Right kidney (tissue), 1 donor: ENCODE measurements at regions not wholly inside any gene's neighbourhood (a gene's known extent, or its start where the extent isn't known, plus 50 kb on each side); places are given as distances from the start of the nearest gene placed in this dataset.
A peak's percentile ranks its signal among the peaks of the same experiment; 100 is the strongest.

Experiments used
- DNase-seq: peaks from one replicate; pipeline ENCODE4 v3.0.0-alpha.2; 2016

DNA sequence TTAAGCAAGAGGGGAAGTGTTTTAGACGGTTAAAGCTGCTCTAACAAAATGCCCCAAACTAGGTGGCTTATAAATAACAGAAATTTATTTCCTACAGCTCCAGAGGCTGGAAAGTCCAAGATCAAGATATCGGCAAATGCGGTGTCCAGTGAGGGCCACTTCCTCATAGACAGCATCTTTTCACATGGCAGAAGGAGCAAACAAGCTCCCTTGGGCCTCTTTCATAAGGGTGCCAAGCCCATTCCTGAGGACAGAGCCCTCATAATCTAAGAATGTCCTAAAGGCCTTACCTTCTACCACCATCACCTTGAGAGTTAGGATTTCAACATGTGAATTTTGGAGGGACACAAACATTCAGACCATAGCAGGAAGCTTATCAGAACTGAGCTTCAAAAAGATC is 57.3 kb upstream of the PPP1CB start:
- DNase-seq, result no peak

DNA sequence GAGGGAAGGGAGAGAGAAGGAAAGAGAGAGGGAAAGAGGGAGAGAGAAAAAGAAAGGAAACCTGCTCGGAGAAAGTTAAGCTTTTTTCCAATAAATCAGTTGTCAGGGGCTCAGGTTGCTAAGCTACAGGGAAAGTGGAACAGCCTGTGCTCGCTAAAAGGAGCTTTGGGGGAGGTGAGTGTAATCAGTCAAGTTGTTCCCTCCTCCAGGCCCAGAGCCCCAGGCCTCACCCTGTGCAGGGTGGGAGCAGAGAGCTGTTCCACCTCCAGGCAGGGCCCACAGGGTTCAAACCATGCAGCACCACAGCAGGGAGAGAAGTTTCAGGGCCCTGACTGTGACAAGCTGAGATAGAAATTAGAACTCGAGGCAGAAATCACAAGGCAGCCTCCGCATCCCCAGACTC is 56.4 kb upstream of the PPP1CB start:
- DNase-seq, result peak; percentile 66

DNA sequence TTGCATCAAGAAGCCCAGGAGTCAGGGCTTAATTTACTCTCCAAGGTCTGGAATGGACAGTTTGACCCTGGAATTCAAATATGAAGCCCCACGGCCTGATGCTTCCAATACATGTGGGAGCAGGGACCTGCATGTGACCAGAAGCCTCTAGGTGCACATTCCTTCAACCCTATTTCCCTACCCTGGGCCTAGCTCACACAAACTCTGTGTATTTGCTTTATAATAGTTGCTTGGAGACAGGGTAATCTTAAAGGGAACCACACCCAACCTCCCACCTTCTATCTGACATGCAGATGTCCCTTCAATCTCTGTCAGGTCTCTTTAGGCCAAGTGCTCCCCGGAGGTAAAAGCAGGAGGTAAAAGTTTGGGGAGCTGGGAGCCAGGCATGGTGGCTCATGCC is 55.4 kb upstream of the PPP1CB start:
- no peak for DNase-seq

DNA sequence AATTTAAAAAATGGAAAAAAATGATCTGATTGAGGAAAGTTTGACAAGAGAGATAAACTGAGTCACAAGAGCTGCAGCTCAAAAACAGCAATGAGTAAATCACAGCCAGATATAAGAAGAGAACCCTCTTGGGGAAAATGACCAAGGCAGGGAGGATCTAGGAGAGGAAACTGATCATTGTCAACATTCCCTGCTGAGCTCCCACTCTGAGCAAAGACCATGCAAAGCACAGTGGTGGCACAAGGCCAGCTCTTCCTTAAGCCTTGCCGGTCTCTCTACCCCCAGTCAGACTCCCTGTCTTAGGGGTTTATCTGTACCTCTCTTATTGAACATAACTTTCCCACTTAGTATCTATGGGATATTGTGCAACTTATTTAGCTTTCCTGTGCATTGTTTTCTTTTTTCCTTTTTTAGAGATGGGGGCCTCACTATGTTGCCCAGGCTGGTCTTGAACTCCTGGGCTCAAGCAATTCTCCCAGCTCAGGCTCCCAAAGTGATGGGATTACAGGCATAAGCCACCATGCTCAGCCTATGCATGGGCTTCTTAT is 54.0 kb upstream of the PPP1CB start:
- DNase-seq, result no peak

DNA sequence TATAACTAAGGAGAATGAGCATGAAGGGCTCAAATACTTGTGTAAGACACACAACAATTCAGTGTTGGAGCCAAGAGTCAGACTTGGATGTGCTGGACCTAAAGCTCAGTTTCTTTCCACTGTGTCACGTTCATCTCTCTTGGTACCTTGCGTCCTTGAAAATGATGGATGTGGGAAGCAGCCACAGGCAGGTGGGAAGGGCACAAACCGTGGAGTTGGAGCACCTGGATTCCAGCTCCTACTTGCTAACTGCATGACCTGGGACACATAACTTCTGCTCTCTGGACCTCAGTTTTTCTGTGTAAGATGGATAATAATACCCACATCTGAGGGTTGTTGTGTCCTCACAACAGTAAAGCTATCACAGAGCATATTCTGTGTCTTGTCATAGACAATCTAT is 53.1 kb upstream of the PPP1CB start:
- no peak for DNase-seq
